Testis (tissue), 2 donors: ENCODE measurements at regions not wholly inside any gene's neighbourhood (a gene's known extent, or its start where the extent isn't known, plus 50 kb on each side); places are given as distances from the start of the nearest gene placed in this dataset.

ENCODE experiments used
- CTCF ChIP-seq, 3 experiments: fragments of 450-650 bp in 2 of 3; fragments of 200-600 bp in 1 of 3; sonication (generic) in 1 of 3; IDR thresholded peaks; one replicate each; pipeline ENCODE4 v1.5.1; 2016 to 2019; ENCODE audit warnings: antibody characterized with exemption in 3 of 3, mild to moderate bottlenecking in 2 of 3, moderate library complexity in 1 of 3
- POLR2A ChIP-seq: fragments of 450-650 bp; IDR thresholded peaks from one replicate; pipeline ENCODE4 v1.6.1; 2017; ENCODE audit warnings: antibody characterized with exemption, mild to moderate bottlenecking, moderate library complexity

- TF ChIP-seq CTCF (IDR thresholded peaks at IDR 0.05) (no peak), POLR2A (no peak)
Observed at GRCh38 chr4:23085249-23085568, 392.5 kb downstream of the GBA3 start.
